NCI-H1930 (cell line): ENCODE measurements at regions not wholly inside any gene's neighbourhood (a gene's known extent, or its start where the extent isn't known, plus 50 kb on each side); places are given as distances from the start of the nearest gene placed in this dataset.

Experiments
- DNase-seq, 2 experiments: peaks; one replicate each; lab custom pipeline; 2025; lab: John Stamatoyannopoulos, UW

GRCh38 chr14:49527221-49527620 is 59.0 kb downstream of the RPS29 start:
- DNase-seq, result no peak

DNA sequence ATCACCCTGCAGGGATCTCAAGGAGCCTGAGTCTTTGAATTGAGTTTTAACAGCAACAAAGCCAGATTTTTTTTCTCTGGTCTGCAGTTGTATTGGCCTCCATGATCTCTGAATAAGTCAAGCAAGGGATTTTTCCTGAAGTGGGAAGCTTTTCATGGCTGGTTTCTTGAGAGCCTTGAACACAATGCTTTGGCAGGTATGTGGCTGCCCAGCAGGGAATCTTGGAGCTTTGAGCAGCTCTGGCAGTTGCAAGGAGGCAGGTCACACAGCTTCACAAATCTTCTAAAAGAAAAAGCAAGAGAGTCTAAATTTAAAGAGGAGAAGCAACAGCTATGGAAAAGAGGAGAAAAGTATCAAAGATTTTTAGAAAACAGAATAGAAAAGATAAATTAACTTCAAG is 60.1 kb downstream of the RPS29 start:
- DNase-seq, result no peak

- no peak for DNase-seq
Measured at GRCh38 chr14:49516286-49516685, 69.9 kb downstream of the RPS29 start.

DNA sequence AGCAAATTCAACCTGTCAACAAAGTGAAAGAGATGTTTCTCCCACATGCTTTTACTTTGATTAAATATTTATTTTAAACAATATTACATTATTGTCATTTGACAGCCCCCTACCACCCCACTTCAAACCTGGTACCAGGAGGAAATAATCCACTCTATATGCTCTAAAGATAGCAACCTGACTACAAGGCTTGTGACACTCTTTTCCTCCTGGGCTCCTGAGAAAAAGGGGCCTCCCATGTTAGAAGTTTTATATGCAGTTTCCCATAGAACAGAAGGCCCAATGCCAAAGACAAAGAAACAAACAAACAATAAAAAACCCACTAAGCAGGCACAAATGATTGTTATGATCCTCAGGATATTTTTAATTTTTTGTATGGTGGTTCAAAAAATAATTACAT is 73.6 kb downstream of the RPS29 start:
- DNase-seq, result no peak

DNA sequence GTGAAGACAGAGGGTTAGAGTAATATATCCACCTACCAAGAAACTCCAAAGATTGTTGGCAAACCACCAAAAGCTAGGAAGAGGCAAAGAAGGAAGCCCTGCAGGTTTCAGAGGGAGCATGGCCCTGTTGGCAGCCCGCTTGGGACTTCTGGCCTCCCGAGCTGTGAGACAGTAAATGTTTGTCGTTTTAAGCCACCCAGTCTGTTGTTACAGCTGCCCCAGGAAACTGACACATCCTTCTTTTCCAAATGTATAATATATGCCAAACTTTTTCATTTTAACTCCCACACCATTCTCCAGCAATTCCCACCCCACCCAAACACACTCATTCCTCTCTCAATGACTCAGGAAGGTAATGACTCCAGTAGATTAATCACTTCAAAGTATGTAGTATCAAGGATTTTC is 74.0 kb downstream of the RPS29 start:
- DNase-seq, result no peak

- no peak for DNase-seq
Measured at GRCh38 chr14:49508124-49508523, 78.1 kb downstream of the RPS29 start.

GRCh38 chr14:49506650-49507049 is 79.5 kb downstream of the RPS29 start:
- no peak for DNase-seq

DNA sequence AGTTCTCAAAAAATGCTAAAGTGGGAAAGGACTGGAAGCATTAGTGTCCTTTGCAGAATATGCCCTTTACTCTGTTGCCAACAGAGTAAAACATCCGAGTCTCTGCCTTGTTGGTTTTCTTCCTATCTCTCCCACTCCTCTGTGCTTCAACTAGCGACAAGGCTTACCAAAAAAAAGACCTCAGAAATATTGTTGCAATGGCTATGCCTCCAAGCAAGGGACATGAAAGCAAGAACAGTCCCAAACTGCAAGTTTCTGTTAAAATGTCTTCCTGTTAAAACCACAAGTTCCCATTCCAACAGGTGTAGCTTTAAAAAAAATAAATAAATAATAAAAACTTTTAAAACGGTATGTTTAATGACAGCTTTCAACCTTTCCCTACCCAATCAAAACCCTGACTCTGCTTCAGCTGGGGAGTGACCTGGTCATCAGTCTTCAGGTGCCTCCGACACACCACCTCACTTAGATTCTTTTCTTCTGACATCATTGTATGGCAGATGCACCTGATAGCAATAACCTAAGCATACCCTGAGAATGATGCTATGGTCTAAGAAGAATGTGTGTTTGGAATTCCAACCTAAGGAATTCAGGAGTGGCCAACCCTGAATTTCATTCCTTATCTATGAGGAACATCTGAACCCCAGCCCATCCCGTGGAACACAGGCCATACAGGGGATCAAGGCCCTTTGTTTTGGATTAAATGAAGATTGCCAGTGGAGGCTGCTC is 81.0 kb downstream of the RPS29 start:
- no peak for DNase-seq

GRCh38 chr14:49497725-49498348 is 88.3 kb downstream of the RPS29 start:
- DNase-seq, result peak; percentile 6 to 58

- no peak for DNase-seq
Measured at GRCh38 chr14:49497267-49497666, 88.9 kb downstream of the RPS29 start.

DNA sequence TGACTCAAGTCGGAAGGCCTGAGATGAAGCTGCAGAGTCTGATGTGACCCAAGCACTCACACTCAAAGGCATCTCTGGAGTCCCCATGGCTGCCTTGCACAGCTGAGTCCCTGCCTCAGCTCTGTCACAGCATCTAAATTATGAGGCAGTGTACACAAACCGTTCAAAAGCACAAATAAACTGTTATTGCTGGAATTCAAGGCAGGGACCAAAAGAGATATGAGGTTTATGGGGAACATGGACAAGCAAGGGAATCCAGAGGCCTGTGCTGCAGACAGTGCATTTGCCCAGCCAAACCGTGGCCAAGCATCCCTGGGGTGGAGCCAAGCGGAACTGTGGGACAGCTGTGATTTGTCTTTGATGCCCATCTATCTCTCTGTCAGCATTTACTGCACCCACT is 91.3 kb downstream of the RPS29 start:
- no peak for DNase-seq

DNA sequence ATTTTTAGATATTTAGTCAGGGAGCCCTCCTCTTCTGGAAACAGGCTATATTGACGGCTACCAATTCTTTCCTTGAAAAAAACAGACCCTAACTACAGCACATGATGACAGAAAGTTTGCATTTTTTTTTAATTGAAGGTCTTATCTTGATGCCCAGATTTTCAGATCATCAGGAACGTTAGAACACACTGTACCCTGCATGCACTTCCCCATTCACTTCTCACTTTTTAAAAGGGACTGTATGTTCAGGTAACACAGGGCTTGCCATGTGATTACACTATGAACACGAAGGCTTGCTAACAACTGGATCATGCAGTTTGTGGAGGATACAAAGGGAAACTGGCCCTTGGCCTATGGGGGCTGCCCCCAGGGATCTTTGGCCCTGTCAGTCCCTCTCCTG is 92.6 kb downstream of the RPS29 start:
- DNase-seq, result no peak

- DNase-seq, result no peak
Measured at GRCh38 chr14:49492151-49492550, 94.0 kb downstream of the RPS29 start.

DNA sequence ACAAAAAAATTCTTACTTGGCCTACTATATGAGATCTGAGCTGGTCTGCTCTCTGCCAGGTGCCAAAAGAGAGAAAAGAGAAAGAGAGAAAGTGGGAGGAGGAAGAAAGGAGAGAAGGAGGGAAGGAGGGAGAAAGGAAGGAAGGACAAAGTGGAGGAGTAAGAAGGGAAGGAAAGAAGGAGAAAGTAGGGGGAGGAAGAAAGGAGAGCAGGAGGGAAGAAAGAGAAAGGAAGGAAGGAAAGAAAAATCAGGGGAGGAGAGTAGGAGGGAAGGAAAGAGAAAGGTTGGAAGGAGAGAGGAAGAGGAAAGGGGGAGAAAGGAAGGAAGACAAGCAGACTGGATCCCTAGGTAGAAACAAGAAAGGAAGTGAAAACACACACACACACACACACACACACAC is 96.8 kb downstream of the RPS29 start:
- no peak for DNase-seq

GRCh38 chr14:49487238-49487637 is 98.9 kb downstream of the RPS29 start:
- no peak for DNase-seq

- no peak for DNase-seq
Measured at GRCh38 chr14:49485290-49485689, 100.9 kb downstream of the RPS29 start.

DNA sequence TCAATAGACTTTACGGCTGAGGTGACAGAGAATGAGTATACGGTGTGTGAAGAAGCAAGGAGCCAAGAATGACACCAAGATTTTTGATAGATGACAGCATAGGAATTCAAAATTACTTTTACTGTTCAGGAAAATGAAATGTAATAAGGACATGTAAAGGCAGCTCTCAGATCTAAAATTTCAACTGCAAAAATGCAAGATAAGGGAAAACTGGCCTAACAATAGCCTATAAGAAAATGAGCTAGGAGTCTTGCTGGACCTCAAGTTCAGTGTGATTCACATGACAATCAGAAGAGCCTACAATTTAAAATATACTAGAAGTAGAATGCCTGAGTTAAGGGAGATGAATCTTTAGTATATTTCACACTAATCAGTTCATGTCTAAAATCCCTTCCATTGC is 102.0 kb downstream of the RPS29 start:
- no peak for DNase-seq

DNA sequence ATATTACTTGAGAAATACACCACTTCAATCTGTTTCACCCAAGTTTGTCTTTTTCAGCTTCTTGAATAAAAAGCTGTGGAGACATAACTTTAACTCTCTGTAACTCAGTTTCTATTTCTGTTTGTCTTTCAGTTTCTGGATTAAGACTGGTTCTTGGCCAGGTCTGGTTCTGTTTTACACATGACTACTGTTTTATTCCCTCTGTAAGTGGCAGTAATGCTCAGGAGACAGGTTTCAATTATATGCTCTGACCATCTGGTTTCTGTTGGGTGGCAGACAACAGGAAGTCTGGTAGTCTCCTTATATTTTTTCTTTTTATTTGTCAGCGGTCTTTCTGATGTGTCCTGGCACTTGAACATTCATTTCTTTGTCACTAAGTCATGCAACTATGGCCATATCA is 102.9 kb downstream of the RPS29 start:
- DNase-seq, result no peak

DNA sequence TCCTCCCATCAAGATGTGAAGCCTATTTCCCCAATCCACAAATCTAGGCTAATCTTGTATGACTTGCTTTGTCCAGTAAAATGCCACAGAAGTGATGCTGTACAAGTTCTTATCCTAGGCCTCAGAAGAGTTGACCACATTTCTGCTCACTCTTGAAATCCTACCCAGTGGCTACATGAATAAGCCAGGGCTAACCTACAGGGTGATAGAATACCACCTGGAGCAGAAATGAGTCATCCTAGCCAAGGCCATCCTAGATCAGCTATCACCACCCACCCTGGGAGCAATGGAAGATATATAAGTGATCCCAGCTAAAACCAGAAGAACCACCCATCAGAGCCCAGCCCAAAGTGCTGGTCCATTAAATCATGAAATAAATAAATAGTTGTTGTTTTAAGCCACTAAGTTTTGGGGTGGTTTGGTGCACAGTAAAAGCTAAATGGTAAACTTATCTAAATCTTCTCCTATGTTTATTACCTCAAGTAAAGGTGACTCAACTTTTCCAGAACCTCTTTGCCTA is 105.1 kb downstream of the RPS29 start:
- no peak for DNase-seq

DNA sequence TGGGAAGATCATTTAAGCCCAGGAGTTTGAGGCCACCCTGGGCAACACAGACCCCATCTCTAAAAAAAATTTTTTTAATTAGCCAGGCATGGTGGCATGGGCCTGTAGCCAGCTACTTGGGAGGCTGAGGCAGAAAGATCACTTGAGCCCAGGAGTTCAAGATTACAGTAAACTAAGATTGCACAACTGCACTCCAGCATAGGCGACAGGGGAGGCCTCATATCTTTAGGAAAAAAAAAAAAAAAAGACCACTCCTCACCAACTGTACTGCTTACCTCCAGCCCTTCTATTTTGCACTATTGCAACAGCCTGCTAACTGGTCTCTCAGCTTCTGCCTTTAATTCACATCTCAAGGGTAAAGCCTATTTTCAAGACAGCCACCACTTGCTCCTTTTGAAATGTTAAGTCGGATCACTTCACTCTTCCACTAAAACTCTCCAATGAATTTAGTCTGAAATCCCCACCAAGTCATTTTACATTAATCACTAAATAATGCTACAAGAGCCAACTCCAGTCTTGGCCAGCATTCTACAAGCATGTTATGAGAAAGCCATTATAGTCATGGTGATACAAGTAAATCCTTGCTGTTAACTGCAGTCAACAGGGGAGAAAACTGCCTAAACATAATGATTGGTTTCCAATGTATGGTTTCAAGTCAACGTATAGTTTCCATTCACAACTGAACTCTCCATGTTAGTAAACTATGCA is 106.0 kb downstream of the RPS29 start:
- DNase-seq, result no peak

DNA sequence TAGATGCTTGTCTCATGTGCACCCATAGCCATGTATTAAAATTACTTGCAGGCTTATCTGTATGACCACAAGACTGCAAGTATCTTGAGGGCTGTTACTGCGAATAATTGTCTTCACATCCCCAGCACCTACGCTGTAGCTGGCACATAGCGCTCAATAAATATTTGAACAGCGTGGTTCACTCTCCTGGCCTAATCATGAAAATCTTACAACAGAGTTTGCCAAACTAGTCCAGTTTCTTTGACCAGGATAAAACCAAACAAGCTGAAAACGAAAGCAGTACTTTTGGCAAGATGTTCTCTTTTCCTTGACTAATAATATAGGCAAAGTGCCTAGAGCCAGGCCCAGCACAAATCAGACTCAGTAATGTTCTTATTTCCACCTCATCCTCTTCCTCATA is 106.7 kb downstream of the RPS29 start:
- DNase-seq, result no peak

GRCh38 chr14:49478784-49479183 is 107.4 kb downstream of the RPS29 start:
- DNase-seq, result no peak

DNA sequence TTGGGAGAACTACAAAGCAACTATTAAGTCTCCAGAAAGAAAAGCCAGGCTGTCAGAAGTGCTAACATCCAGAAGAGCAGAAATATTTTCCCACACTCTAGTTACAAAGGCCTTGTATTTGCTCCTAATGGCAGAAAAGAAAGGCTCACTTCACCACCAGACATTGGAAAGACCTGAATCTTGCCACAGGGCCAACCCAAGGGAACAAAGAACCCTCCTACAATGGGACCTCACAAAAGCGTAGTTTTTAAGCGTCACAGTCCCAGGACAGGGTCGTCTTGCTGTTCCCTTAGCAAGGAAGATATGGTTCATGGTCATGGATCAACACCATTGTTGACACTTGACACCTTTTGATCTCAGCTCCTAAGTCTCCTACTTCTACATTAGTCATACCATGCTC is 119.1 kb downstream of the RPS29 start:
- DNase-seq, result no peak
